Naive thymus-derived CD4-positive, alpha-beta T cell (primary cell): ENCODE measurements at regions not wholly inside any gene's neighbourhood (a gene's known extent, or its start where the extent isn't known, plus 50 kb on each side); places are given as distances from the start of the nearest gene placed in this dataset.

ENCODE experiments used
- ATAC-seq: fragments of 150-1000 bp; cut with Tn5 transposase; 2 replicates; pipeline ENCODE4 v1.10.0; 2021; ENCODE audit warnings: mild to moderate bottlenecking, moderate library complexity
- CTCF ChIA-PET: fragments of 350-600 bp; sonication (Branson Sonifier 250); formaldehyde crosslinking; loops from one replicate; lab custom pipeline; 2021; ENCODE audit warnings: antibody characterized with exemption; lab: Charles Lee
- POLR2A ChIA-PET: fragments of 350-600 bp; sonication (Branson Sonifier 250); formaldehyde crosslinking; loops from one replicate; lab custom pipeline; 2021; ENCODE audit warnings: antibody characterized with exemption, inconsistent platforms; lab: Charles Lee
- DNase-seq, 9 donors: peaks; one replicate each; pipeline versions ENCODE4 v3.0.0 to v3.0.0-alpha.2; 2020 to 2022; ENCODE audit warnings: mixed read lengths in 1 of 9
- H3K27ac ChIP-seq: one replicate; pipeline ENCODE4 v1.7.0; 2013; ENCODE audit warnings: mild to moderate bottlenecking, low read depth, low read length, moderate library complexity
- H3K27me3 ChIP-seq, 2 donors: one replicate each; pipeline ENCODE4 v1.7.0; 2013; ENCODE audit warnings: low read length in 2 of 2, mild to moderate bottlenecking in 2 of 2, moderate library complexity in 2 of 2; ENCODE audit not compliant: control insufficient read depth in 2 of 2, insufficient read depth in 2 of 2
- H3K36me3 ChIP-seq, 3 experiments: 1 replicate in 2 of 3; 2 replicates in 1 of 3; pipeline ENCODE4 v1.7.0; 2013; ENCODE audit warnings: low read length in 3 of 3, mild to moderate bottlenecking in 3 of 3, moderate library complexity in 1 of 3; ENCODE audit not compliant: insufficient read depth in 3 of 3, control insufficient read depth in 2 of 3
- H3K4me1 ChIP-seq, 2 donors: one replicate each; pipeline ENCODE4 v1.7.0; 2013; ENCODE audit warnings: low read length in 2 of 2, mild to moderate bottlenecking in 2 of 2, moderate library complexity in 1 of 2; ENCODE audit not compliant: control insufficient read depth in 2 of 2, insufficient read depth in 2 of 2
- H3K4me3 ChIP-seq: 2 replicates; pipeline ENCODE4 v1.7.0; 2013; ENCODE audit warnings: mild to moderate bottlenecking, low read length
- H3K9me3 ChIP-seq, 3 experiments: 1 replicate in 2 of 3; 2 replicates in 1 of 3; pipeline ENCODE4 v1.7.0; 2013; ENCODE audit warnings: low read length in 3 of 3; ENCODE audit not compliant: control insufficient read depth in 2 of 3
- H3K27ac Mint-ChIP-seq, 9 donors: one replicate each; pipeline ENCODE4 v1.8.0; 2020 to 2022; ENCODE audit warnings: mixed read lengths in 9 of 9, mild to moderate bottlenecking in 8 of 9, moderate library complexity in 5 of 9, inconsistent platforms in 2 of 9
- H3K27me3 Mint-ChIP-seq, 5 donors: one replicate each; pipeline ENCODE4 v1.8.0; 2021 to 2022; ENCODE audit warnings: mixed read lengths in 5 of 5, mild to moderate bottlenecking in 1 of 5
- H3K36me3 Mint-ChIP-seq, 5 donors: one replicate each; pipeline ENCODE4 v1.8.0; 2020 to 2022; ENCODE audit warnings: mixed read lengths in 5 of 5, mild to moderate bottlenecking in 3 of 5, inconsistent platforms in 1 of 5
- H3K4me1 Mint-ChIP-seq, 7 donors: one replicate each; pipeline ENCODE4 v1.8.0; 2020 to 2022; ENCODE audit warnings: mixed read lengths in 7 of 7, mild to moderate bottlenecking in 3 of 7, inconsistent platforms in 1 of 7
- H3K4me3 Mint-ChIP-seq, 10 donors: one replicate each; pipeline ENCODE4 v1.8.0; 2020 to 2022; ENCODE audit warnings: mild to moderate bottlenecking in 10 of 10, mixed read lengths in 10 of 10, moderate library complexity in 6 of 10, inconsistent platforms in 2 of 10
- H3K9me3 Mint-ChIP-seq, 11 donors: one replicate each; pipeline ENCODE4 v1.8.0; 2020 to 2022; ENCODE audit warnings: mixed read lengths in 11 of 11, mild to moderate bottlenecking in 4 of 11, inconsistent platforms in 1 of 11, moderate library complexity in 1 of 11
- intact Hi-C, 2 donors: fragments of 100-400 bp; cut with micrococcal nuclease; formaldehyde crosslinking; loops; one replicate each; pipeline ENCODE4 v1.15.1; 2023

DNA sequence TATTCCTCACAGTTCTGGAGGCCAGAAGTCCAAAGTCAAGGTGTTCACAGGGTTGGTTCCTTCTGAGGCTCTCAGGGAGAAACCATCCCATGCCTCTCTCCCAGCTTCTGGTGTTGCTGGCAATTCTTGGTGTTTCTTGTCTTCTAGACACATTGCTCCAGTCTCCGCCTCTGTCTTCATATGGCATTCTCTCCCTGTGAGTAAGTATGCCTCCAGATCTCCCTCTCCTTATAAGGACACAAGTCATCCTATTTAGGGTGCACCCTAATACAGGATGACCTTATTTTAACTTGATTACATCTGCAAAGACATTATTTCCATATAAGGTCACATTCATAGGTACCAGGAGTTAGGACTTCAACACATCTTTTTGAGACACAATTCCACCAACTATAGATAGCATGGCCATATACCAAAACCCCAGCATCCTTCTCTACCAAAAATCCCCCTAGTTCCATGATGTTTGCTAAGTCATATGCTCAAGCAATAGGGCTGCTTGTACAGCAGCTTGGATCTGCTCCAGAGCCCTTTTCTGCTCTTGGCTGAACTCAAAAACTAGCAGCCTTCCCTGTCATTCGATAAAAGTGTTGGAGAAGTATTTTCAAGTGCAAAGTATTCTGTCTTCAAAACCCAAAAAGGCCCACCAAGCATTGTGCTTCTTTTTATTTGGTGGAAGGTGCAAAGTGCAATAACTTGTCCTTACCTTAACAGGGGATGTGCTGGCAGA lies 79.2 kb upstream of the CMKLR1 start:
- intact Hi-C loops: no loop called here
- Mint-ChIP-seq H3K9me3 (peaks cover 0 to 15% (median 7%) of the 10 kb centered on the region in 11 donors), H3K27me3 (peaks cover 0 to 18% (median 9%) of the 10 kb centered on the region in 5 donors), H3K36me3 (no peaks in the 10 kb centered on the region), H3K4me1 (no peaks in the 10 kb centered on the region), H3K4me3 (no peak overlapping the region), H3K27ac (no peak overlapping the region)
- POLR2A ChIA-PET: no interaction called here
- H3K27me3 ChIP-seq: no peaks in the 10 kb centered on the region
- CTCF ChIA-PET: no interaction called here
- DNase-seq: no peak
- no peaks in the 10 kb centered on the region for H3K36me3 ChIP-seq
- H3K4me3 ChIP-seq: no peak overlapping the region
- no peak overlapping the region for H3K27ac ChIP-seq
- no peaks in the 10 kb centered on the region for H3K9me3 ChIP-seq
- no peak for ATAC-seq
- no peaks in the 10 kb centered on the region for H3K4me1 ChIP-seq

DNA sequence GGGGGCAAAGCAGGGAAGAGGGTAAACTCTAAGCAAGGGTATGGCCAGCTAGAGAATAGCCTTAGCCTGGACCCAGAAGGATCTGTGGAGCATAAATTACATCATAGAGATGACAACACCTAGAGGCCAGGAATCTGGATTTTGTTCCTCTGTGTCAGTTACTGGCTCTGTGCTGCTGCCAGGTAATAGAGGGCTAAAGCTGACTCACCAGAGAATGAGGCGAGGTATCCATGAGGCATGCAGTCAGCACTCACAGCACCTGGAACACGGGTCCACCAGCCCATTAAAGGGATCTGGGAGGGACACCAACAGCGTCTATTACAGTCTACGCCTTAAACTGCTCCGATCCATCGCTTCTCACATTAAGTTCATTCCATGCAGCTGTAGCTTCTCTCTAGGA lies 74.9 kb upstream of the CMKLR1 start:
- ChIA-PET POLR2A (no interaction called here), CTCF (no interaction called here)
- Mint-ChIP-seq H3K27me3 (peaks cover 0 to 35% (median 23%) of the 10 kb centered on the region in 5 donors), H3K4me1 (no peaks in the 10 kb centered on the region), H3K36me3 (no peaks in the 10 kb centered on the region), H3K27ac (no peak overlapping the region), H3K9me3 (peaks cover 0 to 11% (median 4%) of the 10 kb centered on the region in 11 donors), H3K4me3 (no peak overlapping the region)
- ATAC-seq (no peak), DNase-seq (no peak)
- H3K36me3 ChIP-seq: no peaks in the 10 kb centered on the region
- no peaks in the 10 kb centered on the region for H3K4me1 ChIP-seq
- no peaks in the 10 kb centered on the region for H3K9me3 ChIP-seq
- H3K27ac ChIP-seq: no peak overlapping the region
- H3K27me3 ChIP-seq: no peaks in the 10 kb centered on the region
- intact Hi-C loops: no loop called here
- H3K4me3 ChIP-seq: no peak overlapping the region

DNA sequence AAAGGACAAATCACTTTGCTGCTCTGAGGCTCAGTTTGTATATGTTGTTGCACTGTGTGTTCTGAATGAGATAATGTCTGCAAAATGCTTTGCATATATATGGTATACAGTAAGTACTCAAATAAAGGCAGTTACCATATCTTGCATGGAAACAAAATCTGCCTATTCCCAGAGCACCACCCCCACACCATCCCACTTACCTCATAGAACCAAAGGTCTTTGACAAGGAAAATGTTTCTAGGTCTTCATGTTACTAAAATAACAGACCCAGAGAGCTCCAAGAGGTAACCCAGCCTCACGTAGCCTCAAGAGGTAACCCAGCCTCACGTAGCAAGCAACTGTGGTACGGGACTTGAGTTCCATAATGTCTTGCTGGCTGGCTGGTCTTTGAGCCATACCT lies 71.6 kb upstream of the CMKLR1 start:
- Mint-ChIP-seq H3K9me3 (peaks cover 2 to 12% (median 7%) of the 10 kb centered on the region in 11 donors), H3K36me3 (peaks cover 0 to 6% (median 0%) of the 10 kb centered on the region in 5 donors), H3K27me3 (peaks cover 0 to 51% (median 25%) of the 10 kb centered on the region in 5 donors), H3K27ac (no peak overlapping the region), H3K4me3 (no peak overlapping the region), H3K4me1 (no peaks in the 10 kb centered on the region)
- no peaks in the 10 kb centered on the region for H3K27me3 ChIP-seq
- no peak overlapping the region for H3K27ac ChIP-seq
- H3K4me3 ChIP-seq: no peak overlapping the region
- no peaks in the 10 kb centered on the region for H3K9me3 ChIP-seq
- no peaks in the 10 kb centered on the region for H3K36me3 ChIP-seq
- ChIA-PET CTCF (no interaction called here), POLR2A (no interaction called here)
- no peak for DNase-seq
- no peak for ATAC-seq
- intact Hi-C loops: no loop called here
- H3K4me1 ChIP-seq: no peaks in the 10 kb centered on the region

GRCh38 chr12:108409481-108409880 lies 70.4 kb upstream of the CMKLR1 start:
- Histone ChIP-seq H3K27ac (no peak overlapping the region), H3K27me3 (no peaks in the 10 kb centered on the region), H3K36me3 (no peaks in the 10 kb centered on the region), H3K9me3 (no peaks in the 10 kb centered on the region), H3K4me3 (no peak overlapping the region), H3K4me1 (no peaks in the 10 kb centered on the region)
- no peak for DNase-seq
- Mint-ChIP-seq H3K4me1 (no peaks in the 10 kb centered on the region), H3K36me3 (peaks cover 0 to 8% (median 0%) of the 10 kb centered on the region in 5 donors), H3K27ac (no peak overlapping the region), H3K9me3 (peaks cover 2 to 21% (median 11%) of the 10 kb centered on the region in 11 donors), H3K4me3 (no peak overlapping the region), H3K27me3 (peaks cover 0 to 46% (median 25%) of the 10 kb centered on the region in 5 donors)
- ChIA-PET POLR2A (no interaction called here), CTCF (no interaction called here)
- intact Hi-C loops: no loop called here
- ATAC-seq: no peak

GRCh38 chr12:108403952-108404351 lies 64.8 kb upstream of the CMKLR1 start:
- ChIA-PET POLR2A (no interaction called here), CTCF (no interaction called here)
- intact Hi-C loops: no loop called here
- no peak overlapping the region for H3K27ac Mint-ChIP-seq
- H3K9me3 Mint-ChIP-seq: peaks cover 2 to 28% (median 11%) of the 10 kb centered on the region in 11 donors
- no peaks in the 10 kb centered on the region for H3K9me3 ChIP-seq
- peaks cover 0 to 8% (median 0%) of the 10 kb centered on the region in 5 donors for H3K36me3 Mint-ChIP-seq
- DNase-seq (no peak), ATAC-seq (no peak)
- no peaks in the 10 kb centered on the region for H3K4me1 ChIP-seq
- H3K27me3 Mint-ChIP-seq: peaks cover 0 to 42% (median 28%) of the 10 kb centered on the region in 5 donors
- H3K36me3 ChIP-seq: no peaks in the 10 kb centered on the region
- no peak overlapping the region for H3K4me3 ChIP-seq
- no peak overlapping the region for H3K27ac ChIP-seq
- no peaks in the 10 kb centered on the region for H3K4me1 Mint-ChIP-seq
- no peak overlapping the region for H3K4me3 Mint-ChIP-seq
- no peaks in the 10 kb centered on the region for H3K27me3 ChIP-seq

DNA sequence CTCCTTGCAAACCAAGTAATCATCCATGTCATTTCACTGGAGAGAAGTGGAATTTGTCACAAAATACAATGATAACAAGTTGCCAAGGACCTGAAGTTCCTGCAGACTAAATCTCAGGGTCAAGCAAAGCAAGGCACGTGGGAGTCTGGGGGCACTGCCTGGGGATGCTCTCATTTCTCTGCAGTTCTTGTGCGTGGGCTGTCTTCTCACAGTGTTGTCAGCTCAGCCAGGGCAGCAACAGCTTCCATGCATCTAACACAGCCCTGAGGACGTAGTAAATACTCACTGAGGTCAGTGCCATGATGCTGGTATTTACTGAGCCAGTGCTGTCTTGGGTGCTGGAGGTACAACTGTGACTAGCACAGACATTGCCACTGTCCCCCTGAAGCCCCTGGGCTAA lies 62.9 kb upstream of the CMKLR1 start:
- ChIA-PET POLR2A (no interaction called here), CTCF (no interaction called here)
- no peaks in the 10 kb centered on the region for H3K36me3 ChIP-seq
- H3K9me3 ChIP-seq: peaks cover 0 to 3% (median 0%) of the 10 kb centered on the region in 3 experiments
- no peaks in the 10 kb centered on the region for H3K27me3 ChIP-seq
- Mint-ChIP-seq H3K36me3 (peaks cover 0 to 8% (median 0%) of the 10 kb centered on the region in 5 donors), H3K27me3 (peaks cover 0 to 40% (median 30%) of the 10 kb centered on the region in 5 donors), H3K27ac (peak overlapping the region in 1 of 9 donors; percentile 48), H3K9me3 (peaks cover 2 to 33% (median 11%) of the 10 kb centered on the region in 11 donors), H3K4me1 (peaks cover 0 to 1% (median 0%) of the 10 kb centered on the region in 7 donors), H3K4me3 (no peak overlapping the region)
- no peaks in the 10 kb centered on the region for H3K4me1 ChIP-seq
- intact Hi-C loops: no loop called here
- ATAC-seq (no peak), DNase-seq (no peak)
- no peak overlapping the region for H3K27ac ChIP-seq
- no peak overlapping the region for H3K4me3 ChIP-seq
